SU-DHL-6 (cell line): ENCODE measurements at regions not wholly inside any gene's neighbourhood (a gene's known extent, or its start where the extent isn't known, plus 50 kb on each side); places are given as distances from the start of the nearest gene placed in this dataset.

Experiments
- H2AFZ ChIP-seq: fragments of 200-600 bp; sonication (generic); 2 replicates; pipeline ENCODE4 v1.6.1; 2014; ENCODE audit warnings: low read depth, mild to moderate bottlenecking, moderate library complexity, mixed read lengths, antibody characterized with exemption, low read length; ENCODE audit not compliant: severe bottlenecking
- H3F3A ChIP-seq: fragments of 200-600 bp; shearing (Covaris generic); 2 replicates; pipeline ENCODE4 v1.6.0; 2016; ENCODE audit warnings: antibody characterized with exemption, mild to moderate bottlenecking; ENCODE audit not compliant: insufficient read depth
- H3K27ac ChIP-seq: fragments of 200-600 bp; sonication (generic); 2 replicates; pipeline ENCODE4 v1.5.1; 2016; ENCODE audit warnings: low read depth, mild to moderate bottlenecking, low read length, moderate library complexity, mixed read lengths
- H3K27me3 ChIP-seq: fragments of 200-600 bp; sonication (generic), shearing (Covaris generic); 2 replicates; pipeline ENCODE4 v1.6.0; 2014; ENCODE audit warnings: mild to moderate bottlenecking, low read length
- H3K36me3 ChIP-seq: fragments of 200-600 bp; sonication (generic); 2 replicates; pipeline ENCODE4 v1.6.1; 2014; ENCODE audit warnings: mild to moderate bottlenecking, low read length, mixed read lengths
- H3K4me2 ChIP-seq: fragments of 300-600, 200-600 bp; shearing (Covaris generic), sonication (generic); 2 replicates; pipeline ENCODE4 v1.6.0; 2014; ENCODE audit warnings: low read length, low read depth, mild to moderate bottlenecking; ENCODE audit not compliant: poor library complexity, severe bottlenecking
- H3K4me3 ChIP-seq: fragments of 200-600 bp; sonication (generic); 2 replicates; pipeline ENCODE4 v1.5.1; 2014; ENCODE audit warnings: antibody characterized with exemption, low read length, mild to moderate bottlenecking, mixed read lengths; ENCODE audit not compliant: insufficient read depth, poor library complexity, severe bottlenecking
- H3K79me2 ChIP-seq: fragments of 200-600 bp; sonication (generic); 2 replicates; pipeline ENCODE4 v1.6.1; 2014; ENCODE audit warnings: mild to moderate bottlenecking, low read length, moderate library complexity; ENCODE audit not compliant: insufficient read depth
- H3K9ac ChIP-seq: fragments of 200-600 bp; sonication (generic); 2 replicates; pipeline ENCODE4 v1.7.0; 2014; ENCODE audit warnings: mild to moderate bottlenecking, low read length
- H3K9me2 ChIP-seq: fragments of 200-600 bp; sonication (generic); replicated peaks from 2 replicates; pipeline ENCODE4 v1.6.1; 2014; ENCODE audit warnings: low read length; ENCODE audit not compliant: insufficient read depth
- H3K9me3 ChIP-seq: fragments of 200-600 bp; sonication (generic); 2 replicates; pipeline ENCODE4 v1.6.1; 2014; ENCODE audit warnings: low read length, mixed read lengths; ENCODE audit not compliant: insufficient read depth
- H4K20me1 ChIP-seq: fragments of 200-600 bp; sonication (generic); 2 replicates; pipeline ENCODE4 v1.6.1; 2014; ENCODE audit warnings: low read depth, mild to moderate bottlenecking, antibody characterized with exemption, low read length, moderate library complexity, mixed read lengths
- CTCF ChIP-seq: fragments of 200-600 bp; sonication (generic); IDR thresholded peaks from one replicate; pipeline ENCODE4 v1.5.1; 2017; ENCODE audit warnings: antibody characterized with exemption, mild to moderate bottlenecking, low read length, moderate library complexity; ENCODE audit not compliant: insufficient read depth, poor library complexity, severe bottlenecking
- EZH2phosphoT487 ChIP-seq: fragments of 200-600 bp; sonication (generic), shearing (Covaris generic); conservative IDR thresholded peaks from 2 replicates; pipeline ENCODE4 v1.6.1; 2018; ENCODE audit warnings: mild to moderate bottlenecking, antibody characterized with exemption, low read length, moderate library complexity, mixed read lengths

- Histone ChIP-seq H3K4me3 (no peak overlapping the region), H2AFZ (no peak overlapping the region), H3K36me3 (no peaks in the 10 kb centered on the region), H3K27me3 (no peaks in the 10 kb centered on the region), H3K79me2 (no peaks in the 10 kb centered on the region), H3K27ac (no peak overlapping the region), H3K9me3 (no peaks in the 10 kb centered on the region), H3K4me2 (no peak overlapping the region), H3F3A (no peaks in the 10 kb centered on the region), H3K9me2 (no peaks in the 10 kb centered on the region), H4K20me1 (no peaks in the 10 kb centered on the region), H3K9ac (no peak overlapping the region)
- no peak for TF ChIP-seq CTCF
- TF ChIP-seq EZH2phosphoT487 = no peak
Measured at GRCh38 chr2:215765729-215766360, 247.5 kb downstream of the MREG start.

GRCh38 chr2:215764441-215765048 lies 248.8 kb downstream of the MREG start:
- H3K79me2 ChIP-seq = no peaks in the 10 kb centered on the region
- no peak overlapping the region for H3K4me3 ChIP-seq
- no peaks in the 10 kb centered on the region for H3K36me3 ChIP-seq
- no peak overlapping the region for H3K9ac ChIP-seq
- no peak overlapping the region for H3K27ac ChIP-seq
- H4K20me1 ChIP-seq = no peaks in the 10 kb centered on the region
- H2AFZ ChIP-seq = no peak overlapping the region
- no peaks in the 10 kb centered on the region for H3K9me3 ChIP-seq
- no peak for TF ChIP-seq CTCF
- no peak for TF ChIP-seq EZH2phosphoT487
- no peak overlapping the region for H3K4me2 ChIP-seq
- no peaks in the 10 kb centered on the region for H3K9me2 ChIP-seq
- H3K27me3 ChIP-seq = no peaks in the 10 kb centered on the region
- no peaks in the 10 kb centered on the region for H3F3A ChIP-seq

GRCh38 chr2:215760557-215760956 lies 252.8 kb downstream of the MREG start:
- Histone ChIP-seq H4K20me1 (no peaks in the 10 kb centered on the region), H3K9ac (no peak overlapping the region), H3K27ac (no peak overlapping the region), H3K27me3 (no peaks in the 10 kb centered on the region), H2AFZ (no peak overlapping the region), H3F3A (no peaks in the 10 kb centered on the region), H3K9me2 (no peaks in the 10 kb centered on the region), H3K4me2 (no peak overlapping the region), H3K36me3 (no peaks in the 10 kb centered on the region), H3K9me3 (no peaks in the 10 kb centered on the region), H3K79me2 (no peaks in the 10 kb centered on the region), H3K4me3 (no peak overlapping the region)
- TF ChIP-seq CTCF (no peak), EZH2phosphoT487 (no peak)
